H54 (cell line): ENCODE measurements at regions not wholly inside any gene's neighbourhood (a gene's known extent, or its start where the extent isn't known, plus 50 kb on each side); places are given as distances from the start of the nearest gene placed in this dataset.
"Not testable (repeated sequence)": the region's sequence is repeated elsewhere in the genome, so short reads cannot be mapped to it uniquely, and the experiment has no call there.

ENCODE experiments used
- DNase-seq: peaks from one replicate; pipeline ENCODE4 v3.0.0; 2011; ENCODE audit warnings: low spot score, mixed read lengths; ENCODE audit not compliant: insufficient read length
- FAIRE-seq: peaks from 3 replicates; lab custom pipeline; 2011; peaks lifted over from hg19 to GRCh38; lab: Jason Lieb, UNC
- POLR2A ChIP-seq: IDR thresholded peaks from 2 replicates; pipeline ENCODE4 v1.6.1; 2011; ENCODE audit warnings: low read depth, mild to moderate bottlenecking, low read length

GRCh38 chr12:58323676-58324075 is 382.3 kb downstream of the ATP23 start:
- DNase-seq (no peak), FAIRE-seq (no peak)
- no peak for TF ChIP-seq POLR2A

GRCh38 chr12:58325561-58325960 is 384.2 kb downstream of the ATP23 start:
- TF ChIP-seq POLR2A = no peak
- no peak for DNase-seq
- no peak for FAIRE-seq

GRCh38 chr12:58326534-58326933 is 385.2 kb downstream of the ATP23 start:
- FAIRE-seq = no peak
- TF ChIP-seq POLR2A = no peak

GRCh38 chr12:58336581-58337242 is 395.3 kb downstream of the ATP23 start:
- not testable (repeated sequence) for DNase-seq

More at GRCh38 chr12:58326534-58326933, 385.2 kb downstream of the ATP23 start:
- DNase-seq = no peak

GRCh38 chr12:58337539-58337938 is 396.2 kb downstream of the ATP23 start:
- FAIRE-seq, DNase-seq: not testable (repeated sequence)

More at GRCh38 chr12:58336581-58337242, 395.3 kb downstream of the ATP23 start:
- peak; percentile 27 for FAIRE-seq

- FAIRE-seq (peak; percentile 48), DNase-seq (no peak)
- TF ChIP-seq POLR2A = no peak
Observed at GRCh38 chr12:58341791-58342190, 400.4 kb downstream of the ATP23 start.

- FAIRE-seq (no peak), DNase-seq (no peak)
- no peak for TF ChIP-seq POLR2A
Observed at GRCh38 chr12:58342736-58343135, 401.4 kb downstream of the ATP23 start.

- DNase-seq (no peak), FAIRE-seq (peak; percentile 82)
- TF ChIP-seq POLR2A = no peak
Observed at GRCh38 chr12:58346032-58346632, 404.8 kb downstream of the ATP23 start.

GRCh38 chr12:58347188-58347587 is 405.8 kb downstream of the ATP23 start:
- FAIRE-seq (no peak), DNase-seq (no peak)
- no peak for TF ChIP-seq POLR2A

GRCh38 chr12:58347691-58348090 is 406.3 kb downstream of the ATP23 start:
- no peak for TF ChIP-seq POLR2A
- no peak for FAIRE-seq
- DNase-seq = no peak

GRCh38 chr12:58349161-58349560 is 407.8 kb downstream of the ATP23 start:
- FAIRE-seq = no peak
- no peak for DNase-seq
- TF ChIP-seq POLR2A = no peak

GRCh38 chr12:58356794-58357193 is 415.4 kb downstream of the ATP23 start:
- TF ChIP-seq POLR2A = no peak
- no peak for DNase-seq
- no peak for FAIRE-seq

GRCh38 chr12:58357511-58357910 is 416.1 kb downstream of the ATP23 start:
- FAIRE-seq (no peak), DNase-seq (no peak)
- TF ChIP-seq POLR2A = no peak

- no peak for TF ChIP-seq POLR2A
- no peak for FAIRE-seq
- DNase-seq = no peak
Observed at GRCh38 chr12:58358369-58358768, 417.0 kb downstream of the ATP23 start.

GRCh38 chr12:58359084-58359483 is 417.7 kb downstream of the ATP23 start:
- no peak for TF ChIP-seq POLR2A
- FAIRE-seq (no peak), DNase-seq (no peak)
